ENCODE measurements at regions not wholly inside any gene's neighbourhood (a gene's known extent, or its start where the extent isn't known, plus 50 kb on each side); places are given as distances from the start of the nearest gene placed in this dataset.
A peak's percentile ranks its signal among the peaks of the same experiment; 100 is the strongest.
"Not testable (repeated sequence)": the region's sequence is repeated elsewhere in the genome, so short reads cannot be mapped to it uniquely, and the experiment has no call there.

GRCh38 chr7:127317447-127317961, 64.8 kb upstream of the GRM8 start:
- no peak for TF ChIP-seq CTCF (IDR thresholded peaks at IDR 0.05; ENCODE audit: unreplicated experiment)
- no TSS peak for BruUV-seq (replicated peaks)
- peaks cover 14% of the 10 kb centered on the region for H3K9me3 Mint-ChIP-seq (ENCODE audit: unreplicated experiment)
- peaks cover 20% of the 10 kb centered on the region for H3K27me3 Mint-ChIP-seq (ENCODE audit: insufficient read depth, unreplicated experiment)
- H3K27ac Mint-ChIP-seq (ENCODE audit: low read depth, unreplicated experiment), result no peak overlapping the region
- DNase-seq (ENCODE audit: unreplicated experiment), result peak; percentile 38
- no peaks in the 10 kb centered on the region for H3K36me3 Mint-ChIP-seq (ENCODE audit: insufficient read depth, unreplicated experiment)
- intact Hi-C loops (cut with micrococcal nuclease), result no loop called here
- ChIA-PET POLR2A (no interaction called here), CTCF (no interaction called here)
- H3K4me1 Mint-ChIP-seq (ENCODE audit: insufficient read depth, unreplicated experiment), result peaks cover 10% of the 10 kb centered on the region
- H3K4me3 Mint-ChIP-seq (ENCODE audit: unreplicated experiment), result no peak overlapping the region

DNA sequence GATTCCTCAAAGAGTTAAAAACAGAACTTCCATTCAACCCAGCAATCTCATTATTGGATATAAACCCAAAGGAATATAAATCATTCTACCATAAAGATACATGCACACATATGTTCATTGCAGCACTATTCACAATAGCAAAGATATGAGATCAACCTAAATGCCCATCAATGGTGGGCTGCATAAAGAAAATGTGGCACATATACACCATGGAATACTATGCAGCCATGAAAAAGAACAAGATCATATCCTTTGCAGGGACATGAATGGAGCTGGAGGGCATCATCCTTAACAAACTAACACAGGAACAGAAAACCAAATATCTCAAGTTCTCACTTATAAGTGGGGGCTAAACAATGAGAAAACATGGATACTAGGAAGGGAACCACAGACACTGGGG, 64.1 kb upstream of the GRM8 start:
- H3K27me3 Mint-ChIP-seq (ENCODE audit: insufficient read depth, unreplicated experiment), result peaks cover 14% of the 10 kb centered on the region
- DNase-seq (ENCODE audit: unreplicated experiment); CTCF ChIA-PET; BruUV-seq (replicated peaks); H3K4me1 Mint-ChIP-seq (ENCODE audit: insufficient read depth, unreplicated experiment); H3K36me3 Mint-ChIP-seq (ENCODE audit: insufficient read depth, unreplicated experiment); intact Hi-C loops (cut with micrococcal nuclease); H3K4me3 Mint-ChIP-seq (ENCODE audit: unreplicated experiment); H3K27ac Mint-ChIP-seq (ENCODE audit: low read depth, unreplicated experiment): not testable (repeated sequence)
- peaks cover 14% of the 10 kb centered on the region for H3K9me3 Mint-ChIP-seq (ENCODE audit: unreplicated experiment)
- POLR2A ChIA-PET, result interaction anchor here (0.6 kb wide), 1 partner anchor 1027 kb away, joined by 3 read pairs; no protein-coding TSS in a partner anchor

- Mint-ChIP-seq H3K27me3 (ENCODE audit: insufficient read depth, unreplicated experiment) (peaks cover 14% of the 10 kb centered on the region), H3K9me3 (ENCODE audit: unreplicated experiment) (peaks cover 8% of the 10 kb centered on the region), H3K36me3 (ENCODE audit: insufficient read depth, unreplicated experiment) (no peaks in the 10 kb centered on the region), H3K4me3 (ENCODE audit: unreplicated experiment) (no peak overlapping the region), H3K27ac (ENCODE audit: low read depth, unreplicated experiment) (no peak overlapping the region), H3K4me1 (ENCODE audit: insufficient read depth, unreplicated experiment) (no peaks in the 10 kb centered on the region)
- ChIA-PET POLR2A (no interaction called here), CTCF (interaction anchor here (0.6 kb wide), 1 partner anchor 25 kb away, joined by 3 read pairs; no protein-coding TSS in a partner anchor)
- intact Hi-C loops (cut with micrococcal nuclease), result no loop called here
- no peak for TF ChIP-seq CTCF (IDR thresholded peaks at IDR 0.05; ENCODE audit: unreplicated experiment)
- DNase-seq (ENCODE audit: unreplicated experiment), result no peak
- no TSS peak for BruUV-seq (replicated peaks)
Measured at GRCh38 chr7:127304087-127304486, 51.3 kb upstream of the GRM8 start.

- H3K4me3 Mint-ChIP-seq (ENCODE audit: unreplicated experiment), result no peak overlapping the region
- peaks cover 8% of the 10 kb centered on the region for H3K9me3 Mint-ChIP-seq (ENCODE audit: unreplicated experiment)
- ChIA-PET CTCF (interaction anchor here (0.7 to 1.2 kb wide), 3 partner anchors 49 to 1915 kb away, joined by 3 to 5 read pairs (median 3); no protein-coding TSS in a partner anchor), POLR2A (interaction anchor here (1.3 kb wide), 1 partner anchor 90 kb away, joined by 4 read pairs; the partner anchor contains the start of gene ZNF800)
- peaks cover 22% of the 10 kb centered on the region for H3K27me3 Mint-ChIP-seq (ENCODE audit: insufficient read depth, unreplicated experiment)
- no peak for TF ChIP-seq CTCF (IDR thresholded peaks at IDR 0.05; ENCODE audit: unreplicated experiment)
- H3K27ac Mint-ChIP-seq (ENCODE audit: low read depth, unreplicated experiment), result no peak overlapping the region
- BruUV-seq (replicated peaks), result no TSS peak
- intact Hi-C loops (cut with micrococcal nuclease), result no loop called here
- no peaks in the 10 kb centered on the region for H3K36me3 Mint-ChIP-seq (ENCODE audit: insufficient read depth, unreplicated experiment)
- DNase-seq (ENCODE audit: unreplicated experiment), result no peak
- no peaks in the 10 kb centered on the region for H3K4me1 Mint-ChIP-seq (ENCODE audit: insufficient read depth, unreplicated experiment)
Measured at GRCh38 chr7:127303102-127303501, 50.4 kb upstream of the GRM8 start.
